Astrocyte (in vitro differentiated cells and primary cell): ENCODE measurements at regions not wholly inside any gene's neighbourhood (a gene's known extent, or its start where the extent isn't known, plus 50 kb on each side); places are given as distances from the start of the nearest gene placed in this dataset.

Experiments used
- EZH2 ChIP-seq: IDR thresholded peaks from 2 replicates; pipeline ENCODE4 v1.6.1; 2012; ENCODE audit warnings: mild to moderate bottlenecking, low read length, inconsistent platforms; ENCODE audit not compliant: insufficient read depth
- TF ChIP-seq, protein P1 (sequence below): IDR thresholded peaks from 2 replicates; pipeline ENCODE4 v1.5.1; 2011; ENCODE audit warnings: low read depth, mild to moderate bottlenecking, inconsistent platforms, low read length, moderate library complexity; ENCODE audit not compliant: insufficient read depth

DNA sequence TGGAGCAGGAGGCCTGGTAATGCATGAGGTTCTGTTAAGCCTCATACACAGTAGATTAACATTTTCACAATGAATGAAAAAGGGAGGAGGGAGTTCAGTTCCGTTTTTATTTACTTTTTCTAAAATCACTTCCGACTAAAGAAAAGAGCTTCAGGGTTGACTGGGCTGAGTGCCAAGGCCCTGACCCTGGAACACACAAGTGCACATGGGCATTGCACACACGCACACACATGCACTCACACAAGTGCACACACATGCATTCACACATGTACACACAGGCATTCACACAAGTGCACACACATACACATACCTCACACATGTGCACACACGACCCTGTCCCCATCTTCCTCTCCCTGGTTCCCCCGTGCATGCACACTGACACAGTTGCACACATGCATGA, 303.3 kb downstream of the BRD1 start:
- TF ChIP-seq, protein P1, sequence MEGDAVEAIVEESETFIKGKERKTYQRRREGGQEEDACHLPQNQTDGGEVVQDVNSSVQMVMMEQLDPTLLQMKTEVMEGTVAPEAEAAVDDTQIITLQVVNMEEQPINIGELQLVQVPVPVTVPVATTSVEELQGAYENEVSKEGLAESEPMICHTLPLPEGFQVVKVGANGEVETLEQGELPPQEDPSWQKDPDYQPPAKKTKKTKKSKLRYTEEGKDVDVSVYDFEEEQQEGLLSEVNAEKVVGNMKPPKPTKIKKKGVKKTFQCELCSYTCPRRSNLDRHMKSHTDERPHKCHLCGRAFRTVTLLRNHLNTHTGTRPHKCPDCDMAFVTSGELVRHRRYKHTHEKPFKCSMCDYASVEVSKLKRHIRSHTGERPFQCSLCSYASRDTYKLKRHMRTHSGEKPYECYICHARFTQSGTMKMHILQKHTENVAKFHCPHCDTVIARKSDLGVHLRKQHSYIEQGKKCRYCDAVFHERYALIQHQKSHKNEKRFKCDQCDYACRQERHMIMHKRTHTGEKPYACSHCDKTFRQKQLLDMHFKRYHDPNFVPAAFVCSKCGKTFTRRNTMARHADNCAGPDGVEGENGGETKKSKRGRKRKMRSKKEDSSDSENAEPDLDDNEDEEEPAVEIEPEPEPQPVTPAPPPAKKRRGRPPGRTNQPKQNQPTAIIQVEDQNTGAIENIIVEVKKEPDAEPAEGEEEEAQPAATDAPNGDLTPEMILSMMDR: no peak
- no peak for TF ChIP-seq EZH2
